HCT116 (cell line): ENCODE measurements at regions not wholly inside any gene's neighbourhood (a gene's known extent, or its start where the extent isn't known, plus 50 kb on each side); places are given as distances from the start of the nearest gene placed in this dataset.

Experiments
- CEBPB ChIP-seq: IDR thresholded peaks from 2 replicates; pipeline ENCODE4 v1.6.1; 2012; ENCODE audit warnings: low read depth
- EGR1 ChIP-seq: IDR thresholded peaks from 2 replicates; pipeline ENCODE4 v1.6.1; 2012; ENCODE audit warnings: low read depth
- EZH2 ChIP-seq: fragments of 200-600 bp; sonication (generic); IDR thresholded peaks from 2 replicates; pipeline ENCODE4 v1.6.1; 2017; ENCODE audit warnings: antibody characterized with exemption, mixed run types
- RAD21 ChIP-seq: IDR thresholded peaks from 2 replicates; pipeline ENCODE4 v1.6.1; 2012; ENCODE audit warnings: low read depth, mild to moderate bottlenecking
- YY1 ChIP-seq: IDR thresholded peaks from 2 replicates; pipeline ENCODE4 v1.6.1; 2011; ENCODE audit warnings: low read length, low read depth, moderate library complexity, mild to moderate bottlenecking; ENCODE audit not compliant: insufficient replicate concordance; ENCODE audit errors: extremely low read depth
- TF ChIP-seq, protein P1 (sequence below), 3 experiments: fragments of 200-600 bp in 1 of 3; sonication (generic) in 1 of 3; IDR thresholded peaks in 2 of 3; conservative IDR thresholded peaks in 1 of 3; 2 replicates each; pipeline ENCODE4 v1.5.1; 2012 to 2017; ENCODE audit warnings: low read depth in 2 of 3, low read length in 2 of 3, antibody characterized with exemption in 1 of 3, borderline replicate concordance in 1 of 3, control low read depth in 1 of 3, mild to moderate bottlenecking in 1 of 3, mixed read lengths in 1 of 3, mixed run types in 1 of 3, moderate library complexity in 1 of 3; ENCODE audit not compliant: insufficient read depth in 1 of 3
- TF ChIP-seq, protein P2 (sequence below): IDR thresholded peaks from 2 replicates; pipeline ENCODE4 v1.6.1; 2012

DNA sequence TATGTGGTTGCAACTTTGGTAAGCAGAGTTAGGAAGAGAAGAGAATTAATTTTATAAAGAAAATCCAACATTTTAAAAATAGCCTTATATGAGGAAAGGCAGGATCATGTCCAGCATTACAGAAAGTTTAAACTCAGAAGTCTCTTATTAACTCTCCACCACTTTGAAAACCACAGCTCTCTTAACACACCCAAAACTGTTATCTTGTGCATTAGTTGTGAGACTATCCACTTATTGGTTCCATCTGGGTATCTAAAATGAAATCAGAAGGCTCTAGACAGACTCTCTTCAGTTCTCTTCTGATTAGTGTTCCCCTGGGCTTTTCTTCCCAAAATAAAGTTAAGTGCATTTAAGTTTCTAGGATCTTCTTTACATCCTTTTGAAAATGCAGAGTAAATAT, 251.5 kb downstream of the TXNL1 start:
- TF ChIP-seq, protein P1, sequence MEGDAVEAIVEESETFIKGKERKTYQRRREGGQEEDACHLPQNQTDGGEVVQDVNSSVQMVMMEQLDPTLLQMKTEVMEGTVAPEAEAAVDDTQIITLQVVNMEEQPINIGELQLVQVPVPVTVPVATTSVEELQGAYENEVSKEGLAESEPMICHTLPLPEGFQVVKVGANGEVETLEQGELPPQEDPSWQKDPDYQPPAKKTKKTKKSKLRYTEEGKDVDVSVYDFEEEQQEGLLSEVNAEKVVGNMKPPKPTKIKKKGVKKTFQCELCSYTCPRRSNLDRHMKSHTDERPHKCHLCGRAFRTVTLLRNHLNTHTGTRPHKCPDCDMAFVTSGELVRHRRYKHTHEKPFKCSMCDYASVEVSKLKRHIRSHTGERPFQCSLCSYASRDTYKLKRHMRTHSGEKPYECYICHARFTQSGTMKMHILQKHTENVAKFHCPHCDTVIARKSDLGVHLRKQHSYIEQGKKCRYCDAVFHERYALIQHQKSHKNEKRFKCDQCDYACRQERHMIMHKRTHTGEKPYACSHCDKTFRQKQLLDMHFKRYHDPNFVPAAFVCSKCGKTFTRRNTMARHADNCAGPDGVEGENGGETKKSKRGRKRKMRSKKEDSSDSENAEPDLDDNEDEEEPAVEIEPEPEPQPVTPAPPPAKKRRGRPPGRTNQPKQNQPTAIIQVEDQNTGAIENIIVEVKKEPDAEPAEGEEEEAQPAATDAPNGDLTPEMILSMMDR (IDR thresholded peaks at IDR 0.05 in 2 of 3, conservative IDR thresholded peaks at IDR 0.05 in 1 of 3; ENCODE audit: borderline replicate concordance in 1 of 3, insufficient read depth in 1 of 3, low read depth in 2 of 3, low read length in 2 of 3), result no peak
- TF ChIP-seq RAD21 (no peak), EZH2 (no peak), CEBPB (no peak), YY1 (no peak), EGR1 (no peak)
- TF ChIP-seq, protein P2, sequence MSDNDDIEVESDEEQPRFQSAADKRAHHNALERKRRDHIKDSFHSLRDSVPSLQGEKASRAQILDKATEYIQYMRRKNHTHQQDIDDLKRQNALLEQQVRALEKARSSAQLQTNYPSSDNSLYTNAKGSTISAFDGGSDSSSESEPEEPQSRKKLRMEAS, result no peak
